Neuron (in vitro differentiated cells): ENCODE measurements at regions not wholly inside any gene's neighbourhood (a gene's known extent, or its start where the extent isn't known, plus 50 kb on each side); places are given as distances from the start of the nearest gene placed in this dataset.

Source experiments
- H2AFZ ChIP-seq: one replicate; pipeline ENCODE4 v1.6.1; 2013; ENCODE audit warnings: low read depth, mild to moderate bottlenecking, inconsistent platforms, low read length, moderate library complexity
- H3K27me3 ChIP-seq: one replicate; pipeline ENCODE4 v1.6.1; 2013; ENCODE audit warnings: low read length; ENCODE audit not compliant: insufficient read depth
- H3K36me3 ChIP-seq: one replicate; pipeline ENCODE4 v1.6.1; 2013; ENCODE audit warnings: low read length; ENCODE audit not compliant: insufficient read depth
- H3K4me1 ChIP-seq: one replicate; pipeline ENCODE4 v1.6.1; 2013; ENCODE audit warnings: low read length; ENCODE audit not compliant: insufficient read depth
- H3K4me3 ChIP-seq: 2 replicates; pipeline ENCODE4 v1.5.1; 2013; ENCODE audit warnings: mild to moderate bottlenecking, low read length, moderate library complexity
- H3K9me3 ChIP-seq: one replicate; pipeline ENCODE4 v1.6.1; 2013; ENCODE audit warnings: low read length

GRCh38 chr5:125847561-125847960, 575.6 kb upstream of the GRAMD2B start:
- Histone ChIP-seq H3K9me3 (peaks cover 3% of the 10 kb centered on the region), H3K4me1 (peaks cover 3% of the 10 kb centered on the region), H3K27me3 (no peaks in the 10 kb centered on the region), H2AFZ (no peak overlapping the region), H3K36me3 (no peaks in the 10 kb centered on the region), H3K4me3 (no peak overlapping the region)

- Histone ChIP-seq H3K9me3 (peaks cover 3% of the 10 kb centered on the region), H2AFZ (peak overlapping the region; percentile 71), H3K27me3 (no peaks in the 10 kb centered on the region), H3K4me1 (peaks cover 3% of the 10 kb centered on the region), H3K4me3 (no peak overlapping the region), H3K36me3 (no peaks in the 10 kb centered on the region)
Measured at GRCh38 chr5:125848751-125849150, 574.5 kb upstream of the GRAMD2B start.

- Histone ChIP-seq H3K36me3 (no peaks in the 10 kb centered on the region), H3K9me3 (peaks cover 4% of the 10 kb centered on the region), H3K27me3 (no peaks in the 10 kb centered on the region), H3K4me1 (no peaks in the 10 kb centered on the region), H3K4me3 (no peak overlapping the region), H2AFZ (no peak overlapping the region)
Measured at GRCh38 chr5:125856949-125857348, 566.3 kb upstream of the GRAMD2B start.

GRCh38 chr5:125863579-125863978, 559.6 kb upstream of the GRAMD2B start:
- Histone ChIP-seq H2AFZ (no peak overlapping the region), H3K36me3 (no peaks in the 10 kb centered on the region), H3K27me3 (no peaks in the 10 kb centered on the region), H3K9me3 (no peaks in the 10 kb centered on the region), H3K4me3 (no peak overlapping the region), H3K4me1 (no peaks in the 10 kb centered on the region)

- H3K27me3 ChIP-seq = no peaks in the 10 kb centered on the region
- H2AFZ ChIP-seq = no peak overlapping the region
- no peaks in the 10 kb centered on the region for H3K9me3 ChIP-seq
- no peak overlapping the region for H3K4me3 ChIP-seq
- H3K36me3 ChIP-seq = no peaks in the 10 kb centered on the region
- H3K4me1 ChIP-seq = peaks cover 8% of the 10 kb centered on the region
Measured at GRCh38 chr5:125865166-125865815, 557.9 kb upstream of the GRAMD2B start.

- Histone ChIP-seq H3K4me3 (no peak overlapping the region), H3K9me3 (no peaks in the 10 kb centered on the region), H2AFZ (no peak overlapping the region)
Measured at GRCh38 chr5:125868036-125868435, 555.2 kb upstream of the GRAMD2B start.

GRCh38 chr5:125870256-125870655, 553.0 kb upstream of the GRAMD2B start:
- Histone ChIP-seq H3K4me1 (peaks cover 14% of the 10 kb centered on the region), H3K4me3 (no peak overlapping the region), H3K9me3 (no peaks in the 10 kb centered on the region)

More at GRCh38 chr5:125868036-125868435, 555.2 kb upstream of the GRAMD2B start:
- Histone ChIP-seq H3K27me3 (no peaks in the 10 kb centered on the region), H3K36me3 (no peaks in the 10 kb centered on the region), H3K4me1 (peaks cover 14% of the 10 kb centered on the region)

GRCh38 chr5:125874057-125874456, 549.2 kb upstream of the GRAMD2B start:
- H3K4me3 ChIP-seq = no peak overlapping the region
- no peaks in the 10 kb centered on the region for H3K36me3 ChIP-seq
- peaks cover 16% of the 10 kb centered on the region for H3K4me1 ChIP-seq
- H3K9me3 ChIP-seq = no peaks in the 10 kb centered on the region
- no peak overlapping the region for H2AFZ ChIP-seq
- no peaks in the 10 kb centered on the region for H3K27me3 ChIP-seq

More at GRCh38 chr5:125870256-125870655, 553.0 kb upstream of the GRAMD2B start:
- no peak overlapping the region for H2AFZ ChIP-seq
- H3K27me3 ChIP-seq = no peaks in the 10 kb centered on the region
- no peaks in the 10 kb centered on the region for H3K36me3 ChIP-seq

- Histone ChIP-seq H3K4me1 (peaks cover 13% of the 10 kb centered on the region), H3K4me3 (no peak overlapping the region), H2AFZ (no peak overlapping the region), H3K27me3 (no peaks in the 10 kb centered on the region), H3K9me3 (no peaks in the 10 kb centered on the region), H3K36me3 (no peaks in the 10 kb centered on the region)
Measured at GRCh38 chr5:125874717-125875116, 548.5 kb upstream of the GRAMD2B start.

- Histone ChIP-seq H3K36me3 (no peaks in the 10 kb centered on the region), H3K27me3 (no peaks in the 10 kb centered on the region), H3K4me3 (no peak overlapping the region), H3K9me3 (no peaks in the 10 kb centered on the region), H3K4me1 (peaks cover 2% of the 10 kb centered on the region), H2AFZ (no peak overlapping the region)
Measured at GRCh38 chr5:125877248-125877647, 546.0 kb upstream of the GRAMD2B start.

- Histone ChIP-seq H3K27me3 (no peaks in the 10 kb centered on the region), H3K9me3 (peaks cover 1% of the 10 kb centered on the region), H3K4me3 (no peak overlapping the region), H2AFZ (no peak overlapping the region), H3K36me3 (no peaks in the 10 kb centered on the region), H3K4me1 (no peaks in the 10 kb centered on the region)
Measured at GRCh38 chr5:125882061-125882460, 541.1 kb upstream of the GRAMD2B start.

GRCh38 chr5:125883223-125883622, 540.0 kb upstream of the GRAMD2B start:
- Histone ChIP-seq H3K36me3 (no peaks in the 10 kb centered on the region), H3K4me1 (no peaks in the 10 kb centered on the region), H3K9me3 (peaks cover 1% of the 10 kb centered on the region), H2AFZ (no peak overlapping the region), H3K4me3 (no peak overlapping the region), H3K27me3 (no peaks in the 10 kb centered on the region)

- Histone ChIP-seq H2AFZ (no peak overlapping the region), H3K9me3 (peaks cover 1% of the 10 kb centered on the region), H3K4me3 (no peak overlapping the region), H3K4me1 (no peaks in the 10 kb centered on the region), H3K27me3 (no peaks in the 10 kb centered on the region), H3K36me3 (no peaks in the 10 kb centered on the region)
Measured at GRCh38 chr5:125888358-125888757, 534.9 kb upstream of the GRAMD2B start.

GRCh38 chr5:125890511-125890931, 532.7 kb upstream of the GRAMD2B start:
- H3K9me3 ChIP-seq = no peaks in the 10 kb centered on the region
- H3K4me3 ChIP-seq = no peak overlapping the region
- H3K36me3 ChIP-seq = no peaks in the 10 kb centered on the region

More at GRCh38 chr5:125890511-125890931, 532.7 kb upstream of the GRAMD2B start:
- Histone ChIP-seq H2AFZ (no peak overlapping the region), H3K27me3 (no peaks in the 10 kb centered on the region), H3K4me1 (no peaks in the 10 kb centered on the region)
